Panc1 (cell line): ENCODE measurements at regions not wholly inside any gene's neighbourhood (a gene's known extent, or its start where the extent isn't known, plus 50 kb on each side); places are given as distances from the start of the nearest gene placed in this dataset.

Experiments
- ATAC-seq: fragments of 200-7000 bp; cut with Tn5 transposase; 2 replicates; pipeline ENCODE4 v1.9.1; 2020; ENCODE audit warnings: mild to moderate bottlenecking, moderate library complexity
- BruUV-seq: library from RNA; stranded (reverse); fragments of 400-500 nt; replicated peaks from 2 replicates; lab custom pipeline; 2021; lab: Mats Ljungman, UMichigan
- CTCF ChIA-PET: fragments of 300-600 bp; sonication (Branson Sonifier 250); formaldehyde crosslinking; loops from one replicate; lab custom pipeline; 2022; ENCODE audit warnings: antibody characterized with exemption; lab: Charles Lee
- POLR2A ChIA-PET: fragments of 300-600 bp; sonication (Branson Sonifier 250); formaldehyde crosslinking; loops from one replicate; lab custom pipeline; 2022; ENCODE audit warnings: antibody characterized with exemption; lab: Charles Lee
- DNase-seq: peaks from one replicate; pipeline ENCODE4 v3.0.0-alpha.2; 2010; ENCODE audit warnings: low read depth, low spot score
- H3K27ac ChIP-seq: 2 replicates; pipeline ENCODE4 v1.5.1; 2011; ENCODE audit warnings: mild to moderate bottlenecking, low read length, inconsistent platforms
- H3K27me3 ChIP-seq: fragments of 200-500 bp; sonication (Bioruptor generic); 2 replicates; pipeline ENCODE4 v1.6.0; 2014; ENCODE audit warnings: low read length, inconsistent platforms; ENCODE audit not compliant: control insufficient read depth, insufficient read depth
- H3K36me3 ChIP-seq: fragments of 200-500 bp; sonication (Bioruptor generic); 2 replicates; pipeline ENCODE4 v1.5.1; 2014; ENCODE audit warnings: inconsistent platforms, mild to moderate bottlenecking, low read length, moderate library complexity; ENCODE audit not compliant: control insufficient read depth, insufficient read depth
- H3K4me1 ChIP-seq: 2 replicates; pipeline ENCODE4 v1.5.1; 2011; ENCODE audit warnings: inconsistent platforms, mild to moderate bottlenecking, low read length, moderate library complexity; ENCODE audit not compliant: control insufficient read depth, insufficient read depth
- H3K4me3 ChIP-seq, 2 experiments: 2 replicates each; pipeline ENCODE4 v1.5.1; 2011 to 2012; ENCODE audit warnings: low read depth in 2 of 2, low read length in 2 of 2, mild to moderate bottlenecking in 2 of 2, inconsistent platforms in 1 of 2, moderate library complexity in 1 of 2
- H3K9me3 ChIP-seq: fragments of 200-500 bp; sonication (Bioruptor generic); 2 replicates; pipeline ENCODE4 v1.5.1; 2014; ENCODE audit warnings: low read depth, mild to moderate bottlenecking, inconsistent platforms, low read length, moderate library complexity; ENCODE audit not compliant: control insufficient read depth, insufficient read depth
- CTCF ChIP-seq: fragments of 450-650 bp; IDR thresholded peaks from 2 replicates; pipeline ENCODE4 v1.5.1; 2017; ENCODE audit warnings: mild to moderate bottlenecking
- POLR2AphosphoS5 ChIP-seq: IDR thresholded peaks from 2 replicates; pipeline ENCODE4 v1.6.1; 2012; ENCODE audit warnings: mild to moderate bottlenecking, low read depth, low read length, moderate library complexity
- REST ChIP-seq, 2 experiments: IDR thresholded peaks; 2 replicates each; pipeline ENCODE4 v1.6.1; 2011 to 2012; ENCODE audit warnings: low read depth in 2 of 2, control low read depth in 1 of 2, low read length in 1 of 2, mild to moderate bottlenecking in 1 of 2, moderate library complexity in 1 of 2; ENCODE audit not compliant: insufficient read depth in 1 of 2
- SIN3A ChIP-seq: IDR thresholded peaks from 2 replicates; pipeline ENCODE4 v1.6.1; 2012; ENCODE audit warnings: low read depth, mild to moderate bottlenecking, low read length, moderate library complexity, borderline replicate concordance; ENCODE audit not compliant: insufficient read depth
- TCF7L2 ChIP-seq: IDR thresholded peaks from 2 replicates; pipeline ENCODE4 v1.6.1; 2011; ENCODE audit warnings: mild to moderate bottlenecking, low read depth, low read length, inconsistent platforms
- in situ Hi-C: cut with HindIII; loops from 2 replicates; pipeline ENCODE4 v1.10.0; 2016; ENCODE audit warnings: low sequenced_read_pairs, low pct_unique_long_range_greater_than_20kb
- intact Hi-C: fragments of 100-400 bp; cut with micrococcal nuclease; formaldehyde crosslinking; loops from one replicate; pipeline ENCODE4 v1.10.0; 2022; ENCODE audit not compliant: unreplicated experiment

- in situ Hi-C loops = no loop called here
- H3K4me3 ChIP-seq = no peak overlapping the region
- H3K27ac ChIP-seq = no peak overlapping the region
- POLR2A ChIA-PET = no interaction called here
- H3K36me3 ChIP-seq = no peaks in the 10 kb centered on the region
- H3K4me1 ChIP-seq = peaks cover 7% of the 10 kb centered on the region; the same call in 1 of the 2 replicates
- TF ChIP-seq POLR2AphosphoS5 (no peak), CTCF (no peak), TCF7L2 (no peak), REST (IDR thresholded peaks at IDR 0.05; ENCODE audit: insufficient read depth in 1 of 2, low read depth in 2 of 2, low read length in 1 of 2) (no peak), SIN3A (no peak)
- no peak for DNase-seq
- no peaks in the 10 kb centered on the region for H3K27me3 ChIP-seq
- intact Hi-C loops = no loop called here
- CTCF ChIA-PET = no interaction called here
- no TSS peak for BruUV-seq
- no peaks in the 10 kb centered on the region for H3K9me3 ChIP-seq
- ATAC-seq = no peak
These were observed 54.7 kb upstream of the ANTXRL start for GRCh38 chr10:46232084-46232483.

GRCh38 chr10:46232666-46233065 lies 54.1 kb upstream of the ANTXRL start:
- ChIA-PET CTCF (no interaction called here), POLR2A (no interaction called here)
- DNase-seq (no peak), ATAC-seq (no peak)
- Histone ChIP-seq H3K36me3 (no peaks in the 10 kb centered on the region), H3K4me1 (peaks cover 7% of the 10 kb centered on the region; the same call in 1 of the 2 replicates), H3K9me3 (no peaks in the 10 kb centered on the region), H3K27me3 (no peaks in the 10 kb centered on the region), H3K4me3 (no peak overlapping the region), H3K27ac (no peak overlapping the region)
- intact Hi-C loops (no loop called here), in situ Hi-C loops (no loop called here)
- TF ChIP-seq POLR2AphosphoS5 (no peak), SIN3A (no peak), CTCF (no peak), TCF7L2 (no peak), REST (IDR thresholded peaks at IDR 0.05; ENCODE audit: insufficient read depth in 1 of 2, low read depth in 2 of 2, low read length in 1 of 2) (no peak)
- no TSS peak for BruUV-seq
